ENCODE measurements at regions not wholly inside any gene's neighbourhood (a gene's known extent, or its start where the extent isn't known, plus 50 kb on each side); places are given as distances from the start of the nearest gene placed in this dataset.

- H3K4me3 ChIP-seq (ENCODE audit: low read depth, poor library complexity, severe bottlenecking): no peak overlapping the region
- TF ChIP-seq POLR2A (IDR thresholded peaks at IDR 0.05): no peak
- no peak for TF ChIP-seq CTCF (IDR thresholded peaks at IDR 0.05)
- DNase-seq (ENCODE audit: low spot score in 2 of 2): no peak
- intact Hi-C loops (cut with DNase I; ENCODE audit: low total_unique reads): no loop called here
Observed at GRCh38 chr10:44203535-44203934, 181.4 kb downstream of the CXCL12 start.

DNA sequence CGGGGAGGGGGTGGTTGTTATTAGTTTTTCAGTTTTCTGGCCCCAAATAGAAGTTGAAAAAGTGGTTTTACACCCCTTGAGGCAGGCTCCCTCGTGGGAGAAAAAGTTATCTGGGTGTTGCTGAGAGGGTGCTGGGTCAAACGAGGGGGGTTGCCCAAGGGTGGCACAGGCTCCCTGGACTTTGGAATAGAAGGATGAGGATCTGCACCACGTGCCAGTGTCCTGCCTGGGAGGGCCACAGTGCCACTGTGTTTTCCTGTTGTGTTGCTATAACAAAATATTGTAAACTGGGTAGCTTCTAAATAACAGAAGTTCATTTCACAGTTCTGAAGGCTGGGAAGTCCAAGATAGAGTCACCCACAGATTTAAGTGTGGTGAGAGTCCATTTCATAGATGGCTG, 181.9 kb downstream of the CXCL12 start:
- WGBS, 2 donors: 70 to 75% methylated on average over 4 of the region's 4 CpGs
- intact Hi-C loops (cut with DNase I; ENCODE audit: low total_unique reads): no loop called here
- H3K4me3 ChIP-seq (ENCODE audit: low read depth, poor library complexity, severe bottlenecking): no peak overlapping the region
- DNase-seq (ENCODE audit: low spot score in 2 of 2): no peak
- TF ChIP-seq CTCF (IDR thresholded peaks at IDR 0.05) (no peak), POLR2A (IDR thresholded peaks at IDR 0.05) (no peak)

GRCh38 chr10:44201656-44202055, 183.2 kb downstream of the CXCL12 start:
- no peak overlapping the region for H3K4me3 ChIP-seq (ENCODE audit: low read depth, poor library complexity, severe bottlenecking)
- WGBS, 2 donors: 78 to 88% methylated on average over 2 of the region's 2 CpGs
- no peak for DNase-seq (ENCODE audit: low spot score in 2 of 2)
- TF ChIP-seq POLR2A (IDR thresholded peaks at IDR 0.05): no peak
- no peak for TF ChIP-seq CTCF (IDR thresholded peaks at IDR 0.05)
- intact Hi-C loops (cut with DNase I; ENCODE audit: low total_unique reads): no loop called here

DNA sequence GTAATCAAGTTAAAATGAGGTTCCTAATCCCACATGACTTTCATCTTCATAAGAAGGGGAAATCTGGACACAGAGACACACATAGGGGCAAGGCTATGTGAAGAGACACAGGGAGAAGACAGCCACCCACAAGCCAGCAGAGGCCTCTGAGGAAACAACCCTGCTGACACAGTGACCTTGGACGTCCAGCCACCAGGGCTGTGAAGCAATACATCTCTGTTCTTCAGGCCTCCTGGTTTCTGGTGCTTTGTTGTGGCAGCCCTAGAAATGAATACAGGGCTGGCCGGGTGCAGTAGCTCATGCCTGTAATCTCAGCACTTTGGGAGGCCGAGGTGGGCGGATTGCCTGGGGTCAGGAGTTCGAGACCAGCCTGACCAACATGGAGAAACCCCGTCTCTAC, 183.9 kb downstream of the CXCL12 start:
- intact Hi-C loops (cut with DNase I; ENCODE audit: low total_unique reads): no loop called here
- no peak for DNase-seq (ENCODE audit: low spot score in 2 of 2)
- TF ChIP-seq POLR2A (IDR thresholded peaks at IDR 0.05): no peak
- TF ChIP-seq CTCF (IDR thresholded peaks at IDR 0.05): no peak
- WGBS, 2 donors: 92 to 96% methylated on average over 6 of the region's 6 CpGs
- no peak overlapping the region for H3K4me3 ChIP-seq (ENCODE audit: low read depth, poor library complexity, severe bottlenecking)

- H3K4me3 ChIP-seq (ENCODE audit: low read depth, poor library complexity, severe bottlenecking): no peak overlapping the region
- WGBS, 2 donors: 85 to 90% methylated on average over 12 of the region's 12 CpGs
- no peak for DNase-seq (ENCODE audit: low spot score in 2 of 2)
- TF ChIP-seq CTCF (IDR thresholded peaks at IDR 0.05) (no peak), POLR2A (IDR thresholded peaks at IDR 0.05) (no peak)
- intact Hi-C loops (cut with DNase I; ENCODE audit: low total_unique reads): no loop called here
Observed at GRCh38 chr10:44199991-44200655, 184.8 kb downstream of the CXCL12 start.

DNA sequence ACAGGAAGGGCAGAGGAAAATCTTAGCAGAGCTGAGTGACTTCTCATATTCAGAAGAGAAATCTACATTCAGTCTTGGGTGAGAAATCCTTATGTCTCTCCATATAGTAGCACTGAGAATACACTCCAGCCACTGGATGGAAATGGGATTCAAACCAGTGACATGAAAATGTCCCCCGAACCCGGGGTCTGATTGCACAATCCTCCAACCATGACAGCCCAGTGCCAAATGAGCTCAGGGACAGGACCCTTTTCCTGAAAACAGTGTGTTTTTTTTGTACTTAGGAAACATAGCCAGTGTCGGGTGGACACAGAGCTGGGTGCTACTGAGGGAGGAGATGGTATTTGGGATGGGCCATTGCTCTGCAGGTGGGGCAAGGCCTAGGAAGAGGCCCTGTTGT, 185.6 kb downstream of the CXCL12 start:
- no peak overlapping the region for H3K4me3 ChIP-seq (ENCODE audit: low read depth, poor library complexity, severe bottlenecking)
- WGBS, 2 donors: 59 to 96% methylated on average over 3 of the region's 3 CpGs
- intact Hi-C loops (cut with DNase I; ENCODE audit: low total_unique reads): no loop called here
- no peak for DNase-seq (ENCODE audit: low spot score in 2 of 2)
- TF ChIP-seq POLR2A (IDR thresholded peaks at IDR 0.05) (no peak), CTCF (IDR thresholded peaks at IDR 0.05) (no peak)
